Fibroblast of pulmonary artery (primary cell): ENCODE measurements at regions not wholly inside any gene's neighbourhood (a gene's known extent, or its start where the extent isn't known, plus 50 kb on each side); places are given as distances from the start of the nearest gene placed in this dataset.

Experiments
- DNase-seq: peaks from one replicate; pipeline ENCODE4 v3.0.0-alpha.2; 2010; ENCODE audit warnings: low read depth
- H3K4me3 ChIP-seq: replicated peaks from 2 replicates; pipeline ENCODE4 v1.5.1; 2011; ENCODE audit warnings: low read depth, mild to moderate bottlenecking, control low read depth, low read length, moderate library complexity
- TF ChIP-seq, protein P1 (sequence below): IDR thresholded peaks from 2 replicates; pipeline ENCODE4 v1.5.1; 2011; ENCODE audit warnings: mild to moderate bottlenecking, control low read depth, low read length, inconsistent platforms; ENCODE audit errors: missing control alignments

DNA sequence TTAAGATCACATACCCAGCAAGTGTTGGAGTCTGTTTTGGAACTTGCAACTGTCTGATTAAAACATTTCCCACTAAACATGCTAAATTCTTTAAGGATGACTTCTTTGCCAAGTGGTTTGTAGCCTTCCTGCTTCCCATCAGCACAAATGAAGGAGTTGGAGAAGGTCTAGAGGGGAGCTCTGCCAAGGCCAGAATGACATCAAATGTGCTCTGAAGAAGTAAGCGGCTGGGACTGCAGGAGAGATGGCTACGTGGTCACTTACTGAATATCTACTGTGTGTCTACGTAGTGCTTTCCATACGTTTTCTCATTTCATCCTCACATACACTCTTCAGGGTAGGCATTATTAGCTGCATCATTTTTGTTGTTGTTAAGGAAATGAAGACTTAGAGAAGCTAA lies 135.7 kb upstream of the NLRP1 start:
- no peak for DNase-seq
- TF ChIP-seq, protein P1, sequence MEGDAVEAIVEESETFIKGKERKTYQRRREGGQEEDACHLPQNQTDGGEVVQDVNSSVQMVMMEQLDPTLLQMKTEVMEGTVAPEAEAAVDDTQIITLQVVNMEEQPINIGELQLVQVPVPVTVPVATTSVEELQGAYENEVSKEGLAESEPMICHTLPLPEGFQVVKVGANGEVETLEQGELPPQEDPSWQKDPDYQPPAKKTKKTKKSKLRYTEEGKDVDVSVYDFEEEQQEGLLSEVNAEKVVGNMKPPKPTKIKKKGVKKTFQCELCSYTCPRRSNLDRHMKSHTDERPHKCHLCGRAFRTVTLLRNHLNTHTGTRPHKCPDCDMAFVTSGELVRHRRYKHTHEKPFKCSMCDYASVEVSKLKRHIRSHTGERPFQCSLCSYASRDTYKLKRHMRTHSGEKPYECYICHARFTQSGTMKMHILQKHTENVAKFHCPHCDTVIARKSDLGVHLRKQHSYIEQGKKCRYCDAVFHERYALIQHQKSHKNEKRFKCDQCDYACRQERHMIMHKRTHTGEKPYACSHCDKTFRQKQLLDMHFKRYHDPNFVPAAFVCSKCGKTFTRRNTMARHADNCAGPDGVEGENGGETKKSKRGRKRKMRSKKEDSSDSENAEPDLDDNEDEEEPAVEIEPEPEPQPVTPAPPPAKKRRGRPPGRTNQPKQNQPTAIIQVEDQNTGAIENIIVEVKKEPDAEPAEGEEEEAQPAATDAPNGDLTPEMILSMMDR, result no peak
- H3K4me3 ChIP-seq, result no peak overlapping the region

DNA sequence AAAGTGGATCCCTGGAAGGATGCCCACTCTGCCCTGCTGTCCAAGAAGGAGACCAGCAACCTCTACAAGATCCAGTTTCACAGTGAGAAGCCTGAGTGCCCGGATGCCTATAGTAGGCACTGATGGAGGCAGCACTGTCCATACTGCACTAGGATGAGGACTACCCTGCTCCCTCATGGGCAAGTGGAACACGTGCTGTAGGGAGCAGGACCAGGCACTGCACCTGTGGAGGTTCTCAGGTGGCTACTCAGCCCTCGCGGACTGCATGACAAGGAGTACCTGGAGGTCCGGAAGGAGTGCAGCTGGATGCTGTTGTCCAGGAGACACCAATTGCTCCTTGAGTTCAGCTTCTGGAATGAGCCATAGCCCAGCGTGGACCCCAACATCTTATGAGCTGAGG lies 146.1 kb upstream of the NLRP1 start:
- no peak overlapping the region for H3K4me3 ChIP-seq
- no peak for DNase-seq
- TF ChIP-seq, protein P1, result no peak

DNA sequence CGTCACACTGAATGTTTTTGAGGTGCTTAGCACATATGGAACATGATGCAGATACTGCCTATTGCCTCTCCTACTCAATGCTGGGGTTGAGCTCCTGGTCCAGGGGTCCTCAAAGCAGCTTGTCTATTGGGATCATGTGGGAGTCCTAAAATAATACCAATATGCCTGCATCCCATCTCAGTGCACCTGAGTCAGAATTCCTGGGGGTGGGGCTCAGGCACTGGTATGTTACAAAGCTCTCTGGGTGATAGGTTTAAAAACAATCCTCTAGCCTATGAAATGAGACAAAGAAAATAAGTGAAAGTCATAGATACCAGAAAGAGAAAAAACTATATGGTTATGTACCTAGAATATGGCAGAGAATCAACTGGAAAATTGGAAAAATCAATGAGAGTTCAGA lies 156.6 kb upstream of the NLRP1 start:
- TF ChIP-seq, protein P1, result no peak

DNA sequence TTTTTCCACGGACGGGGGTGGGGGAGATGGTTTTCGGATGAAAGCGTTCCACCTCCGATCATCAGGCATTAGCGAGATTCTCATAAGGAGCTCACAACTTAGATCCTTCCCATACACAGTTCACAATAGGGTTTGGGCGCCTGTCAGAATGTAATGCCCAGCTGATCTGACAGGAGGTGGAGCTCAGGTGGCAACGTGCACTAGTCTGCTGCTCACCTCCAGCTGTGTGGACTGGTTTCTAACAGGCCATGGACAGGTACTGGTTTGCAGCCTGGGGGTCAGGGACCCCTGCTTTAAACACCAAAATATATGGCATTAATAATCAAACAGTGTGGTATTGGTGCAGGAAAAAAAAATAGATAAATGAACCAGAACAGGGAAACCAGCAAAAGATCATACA lies 157.5 kb upstream of the NLRP1 start:
- H3K4me3 ChIP-seq, result no peak overlapping the region
- TF ChIP-seq, protein P1, result no peak
- no peak for DNase-seq

More for the DNA sequence above, 156.6 kb upstream of the NLRP1 start:
- DNase-seq, result no peak
- H3K4me3 ChIP-seq, result no peak overlapping the region

DNA sequence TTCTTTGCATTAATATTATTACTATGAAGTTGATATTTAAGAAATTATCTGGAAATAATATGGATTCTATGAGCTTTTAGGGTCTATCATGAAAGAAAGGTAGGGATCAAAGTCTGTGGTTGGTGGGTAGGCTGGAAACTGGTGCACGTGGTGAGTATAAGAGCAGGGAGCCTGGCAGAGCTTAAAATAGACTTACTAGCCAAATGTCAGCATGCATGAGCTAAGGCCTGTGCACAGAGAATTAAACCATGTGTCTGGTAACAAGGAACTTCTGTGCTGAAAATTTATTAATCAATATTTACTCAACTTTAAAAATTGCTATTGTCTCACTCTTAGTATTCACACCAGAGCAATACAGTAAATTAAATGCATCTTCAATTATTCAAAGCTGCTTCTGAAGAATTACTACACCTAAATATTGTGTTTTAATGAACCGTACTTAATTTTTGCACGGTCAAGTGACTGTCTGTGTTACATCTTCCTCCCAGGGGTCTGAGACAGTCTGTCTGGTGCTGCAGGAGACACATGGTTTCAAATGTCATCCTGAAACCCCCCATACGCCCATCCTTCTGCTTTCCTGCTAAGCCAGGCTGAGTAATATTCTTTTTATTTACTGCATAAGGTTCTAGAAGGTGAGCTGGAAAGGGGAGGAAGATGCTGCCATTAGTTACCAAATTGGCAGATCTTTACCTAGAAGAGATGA lies 161.0 kb upstream of the NLRP1 start:
- TF ChIP-seq, protein P1, result no peak
- H3K4me3 ChIP-seq, result no peak overlapping the region
- no peak for DNase-seq

DNA sequence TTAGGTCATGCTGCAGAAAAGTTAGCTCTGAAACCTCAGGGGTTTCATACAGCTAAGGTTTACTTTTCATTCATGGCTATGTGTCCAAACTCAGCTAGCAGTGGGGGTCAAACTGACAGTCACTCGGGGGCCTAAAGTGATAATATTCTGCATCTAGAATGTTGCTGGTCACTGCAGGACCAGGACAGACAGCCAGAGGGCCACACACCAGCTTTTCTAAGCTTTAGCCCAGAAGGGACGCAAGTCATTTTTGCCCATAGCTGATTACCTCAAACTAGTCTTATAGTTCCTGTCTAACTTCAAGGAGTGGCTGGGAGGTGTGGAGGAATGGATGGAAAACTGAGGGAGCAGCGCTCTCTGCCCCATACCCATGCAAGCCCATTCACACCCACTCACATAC lies 163.0 kb upstream of the NLRP1 start:
- DNase-seq, result no peak
- TF ChIP-seq, protein P1, result no peak
- no peak overlapping the region for H3K4me3 ChIP-seq

DNA sequence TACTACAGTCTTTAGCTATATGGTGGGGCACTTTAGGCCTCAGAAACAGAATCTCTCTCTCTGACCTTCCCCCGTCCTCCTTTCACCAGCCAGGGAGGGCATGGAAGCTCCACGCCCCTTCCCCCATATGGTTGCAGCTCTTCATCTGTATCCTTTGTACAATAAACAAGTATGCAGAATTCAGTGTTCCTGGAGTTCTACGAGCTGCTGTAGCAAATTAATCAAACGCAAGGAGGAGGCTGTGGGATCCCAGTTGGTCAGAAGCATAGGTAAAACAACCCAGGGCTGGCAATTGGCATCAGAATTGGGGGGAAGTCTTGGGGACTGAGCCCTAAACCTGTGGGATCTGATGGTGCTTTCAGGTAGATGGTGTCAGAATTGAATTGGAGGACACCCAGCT lies 163.7 kb upstream of the NLRP1 start:
- TF ChIP-seq, protein P1, result no peak
- DNase-seq, result no peak
- no peak overlapping the region for H3K4me3 ChIP-seq
